IMR-90 (cell line): ENCODE measurements at regions not wholly inside any gene's neighbourhood (a gene's known extent, or its start where the extent isn't known, plus 50 kb on each side); places are given as distances from the start of the nearest gene placed in this dataset.

Source experiments
- ATAC-seq: fragments of 200-7000 bp; cut with Tn5 transposase; 2 replicates; pipeline ENCODE4 v1.9.1; 2020; ENCODE audit warnings: low read depth, mild to moderate bottlenecking, moderate library complexity
- BruUV-seq: library from RNA; stranded (reverse); fragments of 400-500 nt; replicated peaks from 2 replicates; lab custom pipeline; 2021; lab: Mats Ljungman, UMichigan
- CTCF ChIA-PET: fragments of 300-600 bp; formaldehyde crosslinking; extraction: SDS; loops from one replicate; lab custom pipeline; 2021; ENCODE audit warnings: antibody characterized with exemption; lab: Yijun Ruan, JAX
- POLR2A ChIA-PET: fragments of 300-600 bp; sonication (Branson Sonifier 250); formaldehyde crosslinking; loops from one replicate; lab custom pipeline; 2022; ENCODE audit warnings: antibody characterized with exemption; ENCODE audit not compliant: unreplicated experiment; lab: Charles Lee
- DNase-seq: peaks from one replicate; pipeline ENCODE4 v3.0.0; 2013
- H2AFZ ChIP-seq: replicated peaks from 2 replicates; pipeline ENCODE3; 2013; ENCODE audit warnings: low read length, mild to moderate bottlenecking; ENCODE audit not compliant: poor library complexity
- H2AK5ac ChIP-seq: 2 replicates; pipeline ENCODE4 v1.6.1; 2013; ENCODE audit warnings: low read depth, low read length, inconsistent platforms
- H2AK9ac ChIP-seq: replicated peaks from 2 replicates; pipeline ENCODE3; 2013; ENCODE audit warnings: mild to moderate bottlenecking, low read depth, low read length, moderate library complexity; ENCODE audit not compliant: poor library complexity
- H2BK120ac ChIP-seq: 2 replicates; pipeline ENCODE4 v1.6.1; 2013; ENCODE audit warnings: low read depth, low read length, inconsistent platforms
- H2BK15ac ChIP-seq: 3 replicates; pipeline ENCODE4 v1.6.1; 2013; ENCODE audit warnings: low read depth, low read length, inconsistent platforms
- H2BK20ac ChIP-seq: 2 replicates; pipeline ENCODE4 v1.6.1; 2013; ENCODE audit warnings: low read depth, mild to moderate bottlenecking, inconsistent platforms, low read length, moderate library complexity
- H2BK5ac ChIP-seq: 2 replicates; pipeline ENCODE4 v1.6.1; 2013; ENCODE audit warnings: mild to moderate bottlenecking, low read depth, low read length, inconsistent platforms; ENCODE audit not compliant: poor library complexity, severe bottlenecking
- H3K14ac ChIP-seq: replicated peaks from 2 replicates; pipeline ENCODE4 v1.6.1; 2013; ENCODE audit warnings: low read depth, low read length, inconsistent platforms
- H3K18ac ChIP-seq: 2 replicates; pipeline ENCODE4 v1.6.1; 2013; ENCODE audit warnings: low read depth, low read length, control low read depth
- H3K23ac ChIP-seq: 2 replicates; pipeline ENCODE4 v1.6.1; 2013; ENCODE audit warnings: low read depth, low read length, inconsistent platforms
- H3K27ac ChIP-seq: 2 replicates; pipeline ENCODE4 v1.5.1; 2013; ENCODE audit warnings: mild to moderate bottlenecking, control low read depth, low read length; ENCODE audit not compliant: insufficient read depth
- H3K27me3 ChIP-seq: 2 replicates; pipeline ENCODE4 v1.6.1; 2013; ENCODE audit warnings: low read length; ENCODE audit not compliant: control insufficient read depth, insufficient read depth
- H3K36me3 ChIP-seq: 2 replicates; pipeline ENCODE4 v1.6.1; 2013; ENCODE audit warnings: low read length, mixed read lengths; ENCODE audit not compliant: control insufficient read depth, insufficient read depth
- H3K4ac ChIP-seq: 2 replicates; pipeline ENCODE4 v1.6.1; 2013; ENCODE audit warnings: low read depth, low read length, inconsistent platforms
- H3K4me1 ChIP-seq: 2 replicates; pipeline ENCODE4 v1.6.1; 2013; ENCODE audit warnings: low read length, mixed read lengths; ENCODE audit not compliant: control insufficient read depth, insufficient read depth
- H3K4me2 ChIP-seq: 2 replicates; pipeline ENCODE4 v1.6.1; 2013; ENCODE audit warnings: low read depth, mild to moderate bottlenecking, control low read depth, low read length, moderate library complexity
- H3K4me3 ChIP-seq: 2 replicates; pipeline ENCODE4 v1.5.1; 2013; ENCODE audit warnings: low read depth, mild to moderate bottlenecking, control low read depth, low read length, moderate library complexity; ENCODE audit not compliant: insufficient read depth
- H3K56ac ChIP-seq: 2 replicates; pipeline ENCODE4 v1.6.1; 2013; ENCODE audit warnings: low read length, inconsistent platforms; ENCODE audit not compliant: insufficient read depth; ENCODE audit errors: extremely low read depth
- H3K79me1 ChIP-seq, 2 experiments: 2 replicates each; pipeline ENCODE4 v1.6.1; 2013; ENCODE audit warnings: low read length in 2 of 2, inconsistent platforms in 1 of 2, low read depth in 1 of 2
- H3K9ac ChIP-seq: 2 replicates; pipeline ENCODE4 v1.6.1; 2013; ENCODE audit warnings: low read depth, low read length, control low read depth
- H3K9me1 ChIP-seq: 2 replicates; pipeline ENCODE4 v1.6.1; 2013; ENCODE audit warnings: low read length, inconsistent platforms; ENCODE audit not compliant: insufficient read depth
- H3K9me3 ChIP-seq: 2 replicates; pipeline ENCODE4 v1.6.1; 2013; ENCODE audit warnings: low read length; ENCODE audit not compliant: control insufficient read depth, insufficient read depth
- H4K20me1 ChIP-seq: 2 replicates; pipeline ENCODE4 v1.6.1; 2013; ENCODE audit warnings: low read length, inconsistent platforms; ENCODE audit not compliant: insufficient read depth
- H4K5ac ChIP-seq: 2 replicates; pipeline ENCODE4 v1.6.1; 2013; ENCODE audit warnings: mild to moderate bottlenecking, low read depth, low read length, control low read depth
- H4K8ac ChIP-seq, 2 experiments: 2 replicates each; pipeline ENCODE4 v1.6.1; 2013; ENCODE audit warnings: low read depth in 2 of 2, low read length in 2 of 2, control low read depth in 1 of 2, inconsistent platforms in 1 of 2
- H4K91ac ChIP-seq: 2 replicates; pipeline ENCODE4 v1.6.1; 2013; ENCODE audit warnings: low read depth, low read length, inconsistent platforms; ENCODE audit not compliant: insufficient read depth
- ELK1 ChIP-seq: fragments of 150-350 bp; IDR thresholded peaks from 2 replicates; pipeline ENCODE4 v1.6.1; 2016; ENCODE audit warnings: low read depth, mild to moderate bottlenecking, low read length, moderate library complexity, borderline replicate concordance
- POLR2A ChIP-seq: IDR thresholded peaks from 2 replicates; pipeline ENCODE4 v1.6.1; 2012; ENCODE audit warnings: mild to moderate bottlenecking, low read depth, low read length
- WGBS, 2 experiments: methylation state at CpG; one replicate each; pipeline versions ENCODE4 v1.1.5 to v1.1.7; 2013; ENCODE audit warnings: missing lambda C conversion rate in 2 of 2; ENCODE audit not compliant: insufficient read length in 1 of 2; ENCODE audit errors: extremely low coverage in 2 of 2; 5-methylcytosine and 5-hydroxymethylcytosine counted together
- dilution Hi-C: fragments of 300-500 bp; cut with HindIII; formaldehyde crosslinking; loops from one replicate; pipeline ENCODE4 v1.14.3; 2018; ENCODE audit warnings: low sequenced_read_pairs; ENCODE audit not compliant: unreplicated experiment
- in situ Hi-C: fragments of 300-500 bp; cut with MboI; formaldehyde crosslinking; loops from 3 replicates; pipeline ENCODE4 v1.14.3; 2019; ENCODE audit warnings: low sequenced_read_pairs, inconsistent platforms, mixed read lengths
- intact Hi-C: fragments of 100-400 bp; cut with micrococcal nuclease; formaldehyde crosslinking; loops from 2 replicates; pipeline ENCODE4 v1.10.0; 2022

DNA sequence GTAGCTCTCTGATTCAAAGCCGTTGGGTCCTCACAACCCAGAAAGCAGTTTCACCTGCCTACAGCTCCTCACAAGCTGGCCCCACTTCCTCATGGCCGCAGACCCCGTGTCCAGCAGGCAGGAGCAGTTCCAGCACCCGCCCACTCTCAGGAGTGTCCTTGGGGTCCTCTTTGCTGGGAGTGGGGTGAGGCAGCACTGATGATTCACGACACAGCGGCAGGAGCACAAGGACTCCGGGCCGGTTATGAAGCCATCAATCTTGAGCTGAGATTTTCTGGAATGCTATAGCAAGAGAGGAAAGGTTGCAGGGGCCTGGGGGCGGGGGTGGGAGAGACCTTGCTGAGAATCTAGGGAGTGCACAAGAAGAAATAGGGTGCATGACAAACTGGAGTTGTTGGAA is 311.2 kb downstream of the NXPE2 start:
- ChIA-PET CTCF (no interaction called here), POLR2A (no interaction called here)
- H4K91ac ChIP-seq = no peak overlapping the region

More for the DNA sequence above, 311.2 kb downstream of the NXPE2 start:
- dilution Hi-C loops = no loop called here
- H3K27ac ChIP-seq = no peak overlapping the region
- intact Hi-C loops = no loop called here
- H2AK5ac ChIP-seq = no peak overlapping the region
- H4K5ac ChIP-seq = no peak overlapping the region
- no peak for TF ChIP-seq ELK1
- no peak for TF ChIP-seq POLR2A
- H3K36me3 ChIP-seq = no peaks in the 10 kb centered on the region
- H2BK20ac ChIP-seq = no peak overlapping the region
- no peak overlapping the region for H3K4me2 ChIP-seq
- 0 out of 2 replicates have a peak, but pooled peaks cover 2% of the 10 kb centered on the region for H3K9me3 ChIP-seq
- no peaks in the 10 kb centered on the region for H3K79me1 ChIP-seq
- H2BK5ac ChIP-seq = no peak overlapping the region
- H3K9ac ChIP-seq = no peak overlapping the region
- no peak overlapping the region for H2BK120ac ChIP-seq
- no peak overlapping the region for H3K4me3 ChIP-seq
- ATAC-seq = no peak
- no CpG with 5 or more reads among the region's 9 CpGs for WGBS, 2 experiments
- H2BK15ac ChIP-seq = no peak overlapping the region
- BruUV-seq = no TSS peak
- no peak overlapping the region for H2AK9ac ChIP-seq
- no peaks in the 10 kb centered on the region for H3K9me1 ChIP-seq
- H3K56ac ChIP-seq = no peak overlapping the region
- no peak overlapping the region for H4K8ac ChIP-seq
- in situ Hi-C loops = no loop called here
- no peaks in the 10 kb centered on the region for H3K4me1 ChIP-seq
- no peaks in the 10 kb centered on the region for H4K20me1 ChIP-seq
- H3K23ac ChIP-seq = no peak overlapping the region
- H3K4ac ChIP-seq = no peak overlapping the region
- H3K14ac ChIP-seq = no peak overlapping the region
- H3K18ac ChIP-seq = no peak overlapping the region
- no peak for DNase-seq
- no peaks in the 10 kb centered on the region for H3K27me3 ChIP-seq
- no peak overlapping the region for H2AFZ ChIP-seq
